DMS79 (cell line): ENCODE measurements at regions not wholly inside any gene's neighbourhood (a gene's known extent, or its start where the extent isn't known, plus 50 kb on each side); places are given as distances from the start of the nearest gene placed in this dataset.

Source experiments
- DNase-seq: peaks from one replicate; lab custom pipeline; 2025; lab: John Stamatoyannopoulos, UW

- peak; percentile 50 for DNase-seq
These were observed 78.1 kb upstream of the GALNT9 start for GRCh38 chr12:132407451-132407961.

- DNase-seq = no peak
These were observed 77.4 kb upstream of the GALNT9 start for GRCh38 chr12:132406493-132407450.

GRCh38 chr12:132405742-132406251 lies 76.4 kb upstream of the GALNT9 start:
- DNase-seq = no peak

- no peak for DNase-seq
These were observed 75.8 kb upstream of the GALNT9 start for GRCh38 chr12:132404951-132405741.

GRCh38 chr12:132404435-132404855 lies 75.1 kb upstream of the GALNT9 start:
- DNase-seq = no peak

GRCh38 chr12:132403636-132404434 lies 74.4 kb upstream of the GALNT9 start:
- DNase-seq = no peak

- DNase-seq = no peak
These were observed 73.5 kb upstream of the GALNT9 start for GRCh38 chr12:132402831-132403416.

- no peak for DNase-seq
These were observed 72.6 kb upstream of the GALNT9 start for GRCh38 chr12:132401982-132402381.

GRCh38 chr12:132400011-132400641 lies 70.7 kb upstream of the GALNT9 start:
- DNase-seq = no peak

- no peak for DNase-seq
These were observed 70.0 kb upstream of the GALNT9 start for GRCh38 chr12:132399092-132400010.

- peak; percentile 19 for DNase-seq
These were observed 69.1 kb upstream of the GALNT9 start for GRCh38 chr12:132398386-132398991.

GRCh38 chr12:132397934-132398385 lies 68.6 kb upstream of the GALNT9 start:
- no peak for DNase-seq

GRCh38 chr12:132397152-132397933 lies 68.0 kb upstream of the GALNT9 start:
- DNase-seq = no peak

- no peak for DNase-seq
These were observed 67.3 kb upstream of the GALNT9 start for GRCh38 chr12:132396657-132397056.

- no peak for DNase-seq
These were observed 66.5 kb upstream of the GALNT9 start for GRCh38 chr12:132395908-132396305.

GRCh38 chr12:132395192-132395907 lies 66.0 kb upstream of the GALNT9 start:
- DNase-seq = no peak
